ENCODE measurements at regions not wholly inside any gene's neighbourhood (a gene's known extent, or its start where the extent isn't known, plus 50 kb on each side); places are given as distances from the start of the nearest gene placed in this dataset.

DNA sequence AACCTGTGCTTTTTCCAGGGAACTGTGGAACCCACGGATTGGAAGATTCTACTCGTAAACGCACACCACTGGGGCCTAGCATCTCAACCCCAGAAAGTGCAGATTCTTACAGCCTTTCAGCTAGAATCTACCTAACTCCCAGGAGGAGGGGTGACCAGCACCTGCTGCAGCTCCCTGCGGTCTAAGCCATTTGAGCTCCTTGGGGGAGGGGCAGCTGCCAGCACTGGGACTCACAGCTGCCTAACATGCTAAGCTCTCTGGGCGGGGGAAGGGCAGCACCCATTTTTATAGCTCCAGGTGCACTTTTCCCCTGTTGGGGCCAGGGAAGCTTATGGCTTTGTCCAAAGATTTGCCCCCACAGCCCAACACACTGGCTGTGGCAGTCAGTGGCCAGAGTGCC, 595.7 kb upstream of the EPHA5 start:
- no peak overlapping the region for H3K27ac ChIP-seq
- no peak overlapping the region for H3K4me3 ChIP-seq
- DNase-seq: no peak
- H3K9me3 ChIP-seq: no peaks in the 10 kb centered on the region
- 64 to 93% (median 89%) methylated on average over 5 of the region's 5 CpGs for WGBS, 3 donors
- no peaks in the 10 kb centered on the region for H3K4me1 ChIP-seq (ENCODE audit: insufficient read depth)
- intact Hi-C loops (cut with DNase I): no loop called here
- TF ChIP-seq EP300 (IDR thresholded peaks at IDR 0.05): no peak
- TF ChIP-seq POLR2A (IDR thresholded peaks at IDR 0.05): no peak
- TF ChIP-seq, protein P1, sequence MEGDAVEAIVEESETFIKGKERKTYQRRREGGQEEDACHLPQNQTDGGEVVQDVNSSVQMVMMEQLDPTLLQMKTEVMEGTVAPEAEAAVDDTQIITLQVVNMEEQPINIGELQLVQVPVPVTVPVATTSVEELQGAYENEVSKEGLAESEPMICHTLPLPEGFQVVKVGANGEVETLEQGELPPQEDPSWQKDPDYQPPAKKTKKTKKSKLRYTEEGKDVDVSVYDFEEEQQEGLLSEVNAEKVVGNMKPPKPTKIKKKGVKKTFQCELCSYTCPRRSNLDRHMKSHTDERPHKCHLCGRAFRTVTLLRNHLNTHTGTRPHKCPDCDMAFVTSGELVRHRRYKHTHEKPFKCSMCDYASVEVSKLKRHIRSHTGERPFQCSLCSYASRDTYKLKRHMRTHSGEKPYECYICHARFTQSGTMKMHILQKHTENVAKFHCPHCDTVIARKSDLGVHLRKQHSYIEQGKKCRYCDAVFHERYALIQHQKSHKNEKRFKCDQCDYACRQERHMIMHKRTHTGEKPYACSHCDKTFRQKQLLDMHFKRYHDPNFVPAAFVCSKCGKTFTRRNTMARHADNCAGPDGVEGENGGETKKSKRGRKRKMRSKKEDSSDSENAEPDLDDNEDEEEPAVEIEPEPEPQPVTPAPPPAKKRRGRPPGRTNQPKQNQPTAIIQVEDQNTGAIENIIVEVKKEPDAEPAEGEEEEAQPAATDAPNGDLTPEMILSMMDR (IDR thresholded peaks at IDR 0.05): no peak
- no peaks in the 10 kb centered on the region for H3K36me3 ChIP-seq
- no peaks in the 10 kb centered on the region for H3K27me3 ChIP-seq

DNA sequence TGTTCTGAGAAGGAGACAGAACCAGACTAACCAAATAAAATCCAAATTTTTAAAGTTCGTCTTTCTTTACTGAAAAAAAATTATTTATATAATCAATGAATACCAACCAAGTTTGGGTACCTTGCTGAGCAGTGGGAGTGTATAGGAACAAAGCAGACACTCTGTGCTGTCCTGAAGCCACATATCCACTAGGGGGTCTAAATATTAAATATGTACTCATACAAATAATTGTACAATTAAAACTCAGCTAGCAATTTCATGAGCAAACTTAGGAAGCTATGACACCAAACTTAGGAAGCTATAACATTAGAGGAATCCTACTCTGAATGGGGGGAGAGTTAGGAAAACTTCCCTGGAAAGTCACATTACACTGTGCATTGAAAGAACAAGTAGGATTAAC, 582.0 kb upstream of the EPHA5 start:
- Histone ChIP-seq H3K27me3 (no peaks in the 10 kb centered on the region), H3K36me3 (no peaks in the 10 kb centered on the region), H3K9me3 (no peaks in the 10 kb centered on the region), H3K4me3 (no peak overlapping the region), H3K4me1 (ENCODE audit: insufficient read depth) (no peaks in the 10 kb centered on the region), H3K27ac (no peak overlapping the region)
- no peak for TF ChIP-seq EP300 (IDR thresholded peaks at IDR 0.05)
- TF ChIP-seq, protein P1 (IDR thresholded peaks at IDR 0.05): no peak
- no peak for TF ChIP-seq POLR2A (IDR thresholded peaks at IDR 0.05)
- no peak for DNase-seq
- intact Hi-C loops (cut with DNase I): no loop called here
- WGBS, 3 donors: 70 to 87% (median 79%) methylated on average over 1 of the region's 1 CpG

DNA sequence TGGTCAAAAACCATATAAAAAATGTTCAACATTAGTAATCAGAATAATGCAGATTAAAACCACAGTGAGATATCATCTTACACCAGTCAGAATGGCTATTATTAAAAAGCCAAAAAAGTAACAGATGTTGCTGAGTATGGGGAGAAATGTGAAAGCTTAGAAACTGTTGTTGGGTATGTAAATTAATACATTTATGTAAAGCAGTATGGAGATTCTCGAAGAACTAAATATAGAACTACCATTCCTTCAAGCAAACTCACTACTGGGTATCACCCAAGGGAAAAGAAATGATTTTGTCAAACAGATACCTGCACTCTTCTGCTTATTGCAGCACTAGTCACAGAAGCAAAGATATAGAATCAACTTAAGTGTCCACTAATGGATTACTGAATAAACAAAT, 576.4 kb upstream of the EPHA5 start:
- no peaks in the 10 kb centered on the region for H3K27me3 ChIP-seq
- H3K4me1 ChIP-seq (ENCODE audit: insufficient read depth): no peaks in the 10 kb centered on the region
- no peak overlapping the region for H3K27ac ChIP-seq
- 0 to 2% (median 0%) methylated on average over 1 of the region's 1 CpG for WGBS, 3 donors
- DNase-seq: no peak
- H3K9me3 ChIP-seq: no peaks in the 10 kb centered on the region
- no peak overlapping the region for H3K4me3 ChIP-seq
- TF ChIP-seq, protein P1 (IDR thresholded peaks at IDR 0.05): no peak
- TF ChIP-seq EP300 (IDR thresholded peaks at IDR 0.05): no peak
- no peak for TF ChIP-seq POLR2A (IDR thresholded peaks at IDR 0.05)
- H3K36me3 ChIP-seq: no peaks in the 10 kb centered on the region
- intact Hi-C loops (cut with DNase I): no loop called here

DNA sequence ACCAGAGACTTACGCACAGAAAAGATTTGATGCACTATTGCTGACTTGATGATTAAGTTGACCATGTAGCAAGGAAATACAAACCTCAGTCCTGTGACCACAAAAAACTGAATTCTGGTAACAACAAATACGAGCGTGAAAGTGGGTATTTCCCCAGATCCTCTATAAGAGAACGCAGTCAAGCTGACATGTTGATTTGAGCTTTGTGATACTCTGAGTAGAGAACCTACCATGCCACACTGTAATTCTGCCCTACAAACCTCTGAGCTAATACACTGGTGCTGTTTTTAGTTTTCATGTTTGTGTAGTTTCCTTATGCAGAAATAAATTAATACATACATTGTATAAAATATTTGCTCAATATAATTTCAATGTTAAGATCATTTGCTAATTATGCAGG, 565.6 kb upstream of the EPHA5 start:
- Histone ChIP-seq H3K4me3 (no peak overlapping the region), H3K27ac (no peak overlapping the region), H3K4me1 (ENCODE audit: insufficient read depth) (no peaks in the 10 kb centered on the region), H3K27me3 (no peaks in the 10 kb centered on the region), H3K9me3 (no peaks in the 10 kb centered on the region), H3K36me3 (no peaks in the 10 kb centered on the region)
- no peak for DNase-seq
- intact Hi-C loops (cut with DNase I): no loop called here
- TF ChIP-seq, protein P1 (IDR thresholded peaks at IDR 0.05): no peak
- TF ChIP-seq POLR2A (IDR thresholded peaks at IDR 0.05): no peak
- no peak for TF ChIP-seq EP300 (IDR thresholded peaks at IDR 0.05)
- 79 to 92% (median 88%) methylated on average over 4 of the region's 4 CpGs for WGBS, 3 donors

DNA sequence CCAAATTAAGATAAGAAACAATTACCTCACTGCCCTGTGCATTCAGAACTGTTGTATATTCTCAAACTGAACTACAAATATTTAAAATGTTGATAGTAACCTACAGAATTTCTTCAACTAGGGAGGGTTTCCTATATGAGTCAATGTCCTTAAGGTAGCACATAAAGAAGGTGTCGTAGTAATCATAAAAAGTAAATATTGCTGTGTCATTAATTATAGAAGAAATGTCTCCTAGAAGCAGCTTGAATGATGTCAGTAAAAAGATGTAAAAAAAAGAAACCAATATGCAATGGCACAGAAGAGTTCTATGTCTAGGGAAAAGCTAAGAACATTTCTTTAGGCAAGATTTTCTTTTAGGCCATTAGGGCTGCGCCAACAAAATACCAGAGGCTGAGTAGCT, 559.6 kb upstream of the EPHA5 start:
- DNase-seq: no peak
- Histone ChIP-seq H3K36me3 (no peaks in the 10 kb centered on the region), H3K27me3 (no peaks in the 10 kb centered on the region), H3K27ac (no peak overlapping the region), H3K4me1 (ENCODE audit: insufficient read depth) (no peaks in the 10 kb centered on the region), H3K4me3 (no peak overlapping the region), H3K9me3 (no peaks in the 10 kb centered on the region)
- intact Hi-C loops (cut with DNase I): no loop called here
- no peak for TF ChIP-seq EP300 (IDR thresholded peaks at IDR 0.05)
- TF ChIP-seq, protein P1 (IDR thresholded peaks at IDR 0.05): no peak
- 86 to 93% (median 87%) methylated on average over 2 of the region's 2 CpGs for WGBS, 3 donors

Data from ovary (tissue), 7 donors.